ENCODE measurements at regions not wholly inside any gene's neighbourhood (a gene's known extent, or its start where the extent isn't known, plus 50 kb on each side); places are given as distances from the start of the nearest gene placed in this dataset.

- TF ChIP-seq CTCF (conservative IDR thresholded peaks at IDR 0.05; ENCODE audit: low read depth, low read length) = no peak
- DNase-seq (ENCODE audit: low read depth) = no peak
- H3K4me3 ChIP-seq (ENCODE audit: low read depth, low read length) = no peak overlapping the region
These were observed 183.0 kb upstream of the RPL38 start for GRCh38 chr17:74020522-74020921.

- no peak for DNase-seq (ENCODE audit: low read depth)
- TF ChIP-seq CTCF (conservative IDR thresholded peaks at IDR 0.05; ENCODE audit: low read depth, low read length) = no peak
- no peak overlapping the region for H3K4me3 ChIP-seq (ENCODE audit: low read depth, low read length)
These were observed 178.5 kb upstream of the RPL38 start for GRCh38 chr17:74024871-74025531.

GRCh38 chr17:74027444-74027843 lies 176.0 kb upstream of the RPL38 start:
- H3K4me3 ChIP-seq (ENCODE audit: low read depth, low read length) = no peak overlapping the region
- no peak for TF ChIP-seq CTCF (conservative IDR thresholded peaks at IDR 0.05; ENCODE audit: low read depth, low read length)
- DNase-seq (ENCODE audit: low read depth) = no peak

GRCh38 chr17:74028354-74029116 lies 174.9 kb upstream of the RPL38 start:
- no peak for DNase-seq (ENCODE audit: low read depth)
- no peak for TF ChIP-seq CTCF (conservative IDR thresholded peaks at IDR 0.05; ENCODE audit: low read depth, low read length)
- H3K4me3 ChIP-seq (ENCODE audit: low read depth, low read length) = no peak overlapping the region

GRCh38 chr17:74031316-74032090 lies 172.0 kb upstream of the RPL38 start:
- no peak for TF ChIP-seq CTCF (conservative IDR thresholded peaks at IDR 0.05; ENCODE audit: low read depth, low read length)
- no peak for DNase-seq (ENCODE audit: low read depth)
- H3K4me3 ChIP-seq (ENCODE audit: low read depth, low read length) = no peak overlapping the region

- DNase-seq (ENCODE audit: low read depth) = no peak
- no peak for TF ChIP-seq CTCF (conservative IDR thresholded peaks at IDR 0.05; ENCODE audit: low read depth, low read length)
These were observed 171.3 kb upstream of the RPL38 start for GRCh38 chr17:74032222-74032621.

More at GRCh38 chr17:74032222-74032621, 171.3 kb upstream of the RPL38 start:
- no peak overlapping the region for H3K4me3 ChIP-seq (ENCODE audit: low read depth, low read length)
